Tibial nerve (tissue), 3 donors: ENCODE measurements at regions not wholly inside any gene's neighbourhood (a gene's known extent, or its start where the extent isn't known, plus 50 kb on each side); places are given as distances from the start of the nearest gene placed in this dataset.

ENCODE experiments used
- CTCF ChIP-seq, 5 experiments: fragments of 200-600 bp in 3 of 5; fragments of 450-650 bp in 2 of 5; sonication (generic) in 3 of 5; IDR thresholded peaks; one replicate each; pipeline ENCODE4 v1.5.1; 2016 to 2019; ENCODE audit warnings: antibody characterized with exemption in 5 of 5, mild to moderate bottlenecking in 3 of 5, moderate library complexity in 2 of 5
- POLR2A ChIP-seq, 2 donors: fragments of 450-650 bp; IDR thresholded peaks; one replicate each; pipeline ENCODE4 v1.6.1; 2017; ENCODE audit warnings: antibody characterized with exemption in 2 of 2, mild to moderate bottlenecking in 2 of 2, moderate library complexity in 2 of 2

GRCh38 chr10:2456834-2457233, 610.5 kb upstream of the PFKP start:
- no peak for TF ChIP-seq CTCF (IDR thresholded peaks at IDR 0.05)
- no peak for TF ChIP-seq POLR2A (IDR thresholded peaks at IDR 0.05)
